PFSK-1 (cell line): ENCODE measurements at regions not wholly inside any gene's neighbourhood (a gene's known extent, or its start where the extent isn't known, plus 50 kb on each side); places are given as distances from the start of the nearest gene placed in this dataset.
A peak's percentile ranks its signal among the peaks of the same experiment; 100 is the strongest.

Experiments
- FOXP2 ChIP-seq: optimal IDR thresholded peaks from 2 replicates; pipeline ENCODE3; 2011; ENCODE audit warnings: borderline replicate concordance, control low read depth, inconsistent platforms; ENCODE audit not compliant: insufficient read depth; ENCODE audit errors: extremely low read length, extremely low read depth
- POLR2AphosphoS5 ChIP-seq: IDR thresholded peaks from 2 replicates; pipeline ENCODE4 v1.6.1; 2012; ENCODE audit warnings: low read depth, mild to moderate bottlenecking, control low read depth, low read length, moderate library complexity
- REST ChIP-seq, 2 experiments: IDR thresholded peaks; 2 replicates each; pipeline versions ENCODE4 v1.6.1 to v1.8.0; 2011 to 2012; ENCODE audit warnings: low read depth in 2 of 2, low read length in 2 of 2, control low read depth in 1 of 2, inconsistent platforms in 1 of 2, mild to moderate bottlenecking in 1 of 2, moderate library complexity in 1 of 2; ENCODE audit not compliant: insufficient read depth in 1 of 2
- SIN3A ChIP-seq: IDR thresholded peaks from 2 replicates; pipeline ENCODE4 v1.6.1; 2012; ENCODE audit warnings: mild to moderate bottlenecking, low read length, moderate library complexity, borderline replicate concordance; ENCODE audit not compliant: insufficient read depth
- TAF1 ChIP-seq: IDR thresholded peaks from 2 replicates; pipeline ENCODE4 v1.6.1; 2012; ENCODE audit warnings: low read length, control low read depth, borderline replicate concordance; ENCODE audit not compliant: insufficient read depth

DNA sequence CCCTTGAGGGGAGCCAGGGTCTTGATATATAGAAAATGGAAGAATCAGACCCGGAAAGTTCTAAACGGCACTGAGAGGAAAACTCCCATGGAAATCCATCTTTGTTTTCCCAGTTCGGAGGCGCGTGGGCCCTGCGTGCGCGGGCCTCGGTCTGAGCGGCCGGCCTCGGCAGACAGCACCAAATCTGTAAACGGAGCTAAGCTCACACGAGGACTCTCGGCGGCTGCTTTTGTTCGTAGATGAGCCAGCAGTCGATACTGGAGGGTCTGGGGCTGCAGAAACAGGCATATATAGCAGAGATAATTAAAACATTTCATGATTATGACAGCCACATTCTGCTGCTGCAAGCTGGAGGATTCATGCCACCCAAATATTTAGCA, 68.5 kb upstream of the PPARA start:
- TF ChIP-seq REST (IDR thresholded peaks at IDR 0.05; ENCODE audit: insufficient read depth in 1 of 2, low read depth in 2 of 2, low read length in 2 of 2) (no peak), FOXP2 (no peak), POLR2AphosphoS5 (no peak), SIN3A (no peak), TAF1 (no peak)

- TF ChIP-seq POLR2AphosphoS5 = no peak
- TF ChIP-seq SIN3A = no peak
- no peak for TF ChIP-seq REST (IDR thresholded peaks at IDR 0.05; ENCODE audit: insufficient read depth in 1 of 2, low read depth in 2 of 2, low read length in 2 of 2)
- no peak for TF ChIP-seq TAF1
- no peak for TF ChIP-seq FOXP2
Measured at GRCh38 chr22:46082633-46083032, 67.7 kb upstream of the PPARA start.

DNA sequence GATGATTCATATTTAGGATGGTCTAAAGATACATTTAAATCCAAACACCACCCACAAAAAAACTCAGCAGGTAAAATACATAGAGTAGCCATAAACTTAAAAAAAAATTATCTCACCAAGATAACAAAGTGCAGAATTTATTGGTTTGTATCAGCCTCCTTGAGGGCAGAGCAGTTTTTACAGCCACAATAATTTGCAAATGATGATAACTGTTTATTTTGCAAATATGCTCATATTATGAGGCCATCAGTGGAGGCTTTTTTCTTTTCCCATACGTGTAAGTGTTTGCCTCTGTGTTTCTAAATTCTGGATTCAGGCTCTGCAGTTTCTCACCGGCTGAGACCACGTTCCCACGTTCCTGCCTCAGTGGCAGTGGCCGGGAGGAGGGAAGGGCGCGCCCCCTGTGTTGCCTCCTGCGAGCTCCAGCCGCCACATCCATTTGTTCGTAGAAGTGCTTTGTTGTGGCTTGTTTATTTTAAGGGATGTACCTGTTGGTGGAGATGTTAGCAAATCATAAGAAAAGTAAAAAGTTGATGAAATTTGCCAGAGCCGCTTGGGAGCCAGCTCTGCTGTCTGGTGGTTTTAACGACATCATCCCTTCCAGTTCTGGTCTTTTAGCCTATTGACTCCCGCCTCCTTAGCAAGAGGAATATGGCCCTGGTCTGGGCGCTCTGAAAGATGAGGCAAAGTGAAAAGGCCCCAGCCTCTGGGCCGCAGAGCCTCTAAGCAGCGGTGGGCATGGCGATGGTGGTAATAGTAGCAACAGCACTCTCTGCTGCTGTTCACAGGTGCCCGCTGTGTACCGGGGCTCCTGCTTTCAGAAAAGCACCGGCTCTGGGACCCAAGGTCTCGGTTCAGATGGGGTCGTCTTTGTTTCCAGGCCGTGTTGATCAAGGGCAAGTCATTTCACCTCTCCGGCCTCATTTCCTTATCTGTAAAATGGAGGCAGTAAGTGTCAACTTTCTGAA, 66.7 kb upstream of the PPARA start:
- TF ChIP-seq TAF1 (no peak), SIN3A (no peak), POLR2AphosphoS5 (no peak), REST (IDR thresholded peaks at IDR 0.05; ENCODE audit: insufficient read depth in 1 of 2, low read depth in 2 of 2, low read length in 2 of 2) (no peak), FOXP2 (no peak)

- peak; percentile 3 for TF ChIP-seq FOXP2
- TF ChIP-seq REST (IDR thresholded peaks at IDR 0.05; ENCODE audit: insufficient read depth in 1 of 2, low read depth in 2 of 2, low read length in 2 of 2) = 0 out of 4 replicates have a peak, but pooled peaks of 1 of the 2 experiments have one; percentile 2
- TF ChIP-seq POLR2AphosphoS5 = no peak
Measured at GRCh38 chr22:46084376-46084775, 66.0 kb upstream of the PPARA start.
